GM23338 (cell line): ENCODE measurements at regions not wholly inside any gene's neighbourhood (a gene's known extent, or its start where the extent isn't known, plus 50 kb on each side); places are given as distances from the start of the nearest gene placed in this dataset.

Experiments used
- ATAC-seq: fragments of 200-7000 bp; cut with Tn5 transposase; 3 replicates; pipeline ENCODE4 v1.9.1; 2020
- DNase-seq: peaks from one replicate; pipeline ENCODE4 v3.0.0-alpha.2; 2015; ENCODE audit warnings: low spot score
- H2AFZ ChIP-seq: fragments of 200-600 bp; sonication (generic); 2 replicates; pipeline ENCODE4 v1.8.0; 2016; ENCODE audit warnings: antibody characterized with exemption, mild to moderate bottlenecking, moderate library complexity
- H3F3A ChIP-seq: fragments of 200-600 bp; sonication (generic); replicated peaks from 2 replicates; pipeline ENCODE4 v1.8.0; 2017; ENCODE audit warnings: antibody characterized with exemption, mixed run types, low read depth
- H3K27ac ChIP-seq: fragments of 200-600 bp; sonication (generic); 2 replicates; pipeline ENCODE4 v1.6.1; 2016; ENCODE audit warnings: low read depth
- H3K27me3 ChIP-seq: fragments of 200-600 bp; sonication (generic); 2 replicates; pipeline ENCODE4 v1.8.0; 2016; ENCODE audit warnings: mild to moderate bottlenecking, mixed run types, moderate library complexity; ENCODE audit not compliant: insufficient read depth
- H3K36me3 ChIP-seq: fragments of 200-600 bp; sonication (generic); 2 replicates; pipeline ENCODE4 v1.8.0; 2016; ENCODE audit warnings: mild to moderate bottlenecking; ENCODE audit not compliant: insufficient read depth
- H3K4me1 ChIP-seq: fragments of 200-600 bp; sonication (generic); 2 replicates; pipeline ENCODE4 v1.8.0; 2016; ENCODE audit warnings: mild to moderate bottlenecking, moderate library complexity; ENCODE audit not compliant: insufficient read depth
- H3K4me2 ChIP-seq: fragments of 200-600 bp; sonication (generic); 2 replicates; pipeline ENCODE4 v1.7.1; 2017; ENCODE audit warnings: mixed run types
- H3K4me3 ChIP-seq: fragments of 200-600 bp; sonication (generic); 2 replicates; pipeline ENCODE4 v1.6.1; 2016; ENCODE audit warnings: mixed run types
- H3K79me2 ChIP-seq: fragments of 200-600 bp; sonication (generic); replicated peaks from 2 replicates; pipeline ENCODE4 v1.8.0; 2017; ENCODE audit warnings: mild to moderate bottlenecking; ENCODE audit not compliant: insufficient read depth
- H3K9me2 ChIP-seq: fragments of 200-600 bp; sonication (generic); 2 replicates; pipeline ENCODE4 v1.8.0; 2017; ENCODE audit not compliant: insufficient read depth
- H4K20me1 ChIP-seq: fragments of 200-600 bp; sonication (generic); replicated peaks from 2 replicates; pipeline ENCODE4 v1.8.0; 2017; ENCODE audit warnings: mild to moderate bottlenecking; ENCODE audit not compliant: insufficient read depth
- H3K27ac Mint-ChIP-seq: 2 replicates; pipeline ENCODE4 v1.8.0; 2020; ENCODE audit warnings: inconsistent platforms, mild to moderate bottlenecking, moderate library complexity, mixed read lengths
- H3K27me3 Mint-ChIP-seq: 3 replicates; pipeline ENCODE4 v1.8.0; 2022; ENCODE audit warnings: low read depth, mild to moderate bottlenecking, moderate library complexity, mixed read lengths, inconsistent platforms; ENCODE audit not compliant: insufficient read depth, poor library complexity
- H3K36me3 Mint-ChIP-seq: 3 replicates; pipeline ENCODE4 v1.8.0; 2021; ENCODE audit warnings: low read depth, mild to moderate bottlenecking, inconsistent platforms, moderate library complexity, mixed read lengths
- H3K4me1 Mint-ChIP-seq: 3 replicates; pipeline ENCODE4 v1.8.0; 2020; ENCODE audit warnings: mild to moderate bottlenecking, inconsistent platforms, mixed read lengths
- H3K4me3 Mint-ChIP-seq: 3 replicates; pipeline ENCODE4 v1.8.0; 2021; ENCODE audit warnings: moderate library complexity, mild to moderate bottlenecking, inconsistent platforms, mixed read lengths
- H3K9me3 Mint-ChIP-seq: 3 replicates; pipeline ENCODE4 v1.8.0; 2020; ENCODE audit warnings: moderate library complexity, mild to moderate bottlenecking, inconsistent platforms, mixed read lengths
- EZH2 ChIP-seq: fragments of 200-600 bp; sonication (generic); IDR thresholded peaks from one replicate; pipeline ENCODE4 v1.8.0; 2017; ENCODE audit warnings: antibody characterized with exemption, mild to moderate bottlenecking, low read depth; ENCODE audit not compliant: unreplicated experiment
- JUNB ChIP-seq: IDR thresholded peaks from one replicate; pipeline ENCODE4 v1.6.1; 2016; ENCODE audit warnings: antibody characterized with exemption; ENCODE audit not compliant: unreplicated experiment
- REST ChIP-seq: IDR thresholded peaks from one replicate; pipeline ENCODE4 v1.6.1; 2018; ENCODE audit warnings: antibody characterized with exemption; ENCODE audit not compliant: unreplicated experiment
- ZNF462 ChIP-seq: fragments of 250-450 bp; sonication (Bioruptor Pico); IDR thresholded peaks from 2 replicates; pipeline ENCODE4 v1.5.0; 2020; ENCODE audit warnings: mild to moderate bottlenecking, moderate library complexity

- TF ChIP-seq ZNF462 (CRISPR knock-in tag) = no peak
These were observed 138.4 kb upstream of the NALF2 start (continued) for GRCh38 chrX:69365755-69366154.

GRCh38 chrX:69365349-69365748, 138.8 kb upstream of the NALF2 start:
- no peaks in the 10 kb centered on the region for H3K27me3 ChIP-seq
- H3K4me1 ChIP-seq = no peaks in the 10 kb centered on the region
- no peak overlapping the region for H3K27ac ChIP-seq
- H2AFZ ChIP-seq = no peak overlapping the region
- no peak for DNase-seq
- no peaks in the 10 kb centered on the region for H3K36me3 Mint-ChIP-seq
- no peak overlapping the region for H3K27ac Mint-ChIP-seq
- no peaks in the 10 kb centered on the region; the same call in 2 of the 3 replicates for H3K4me1 Mint-ChIP-seq
- no peaks in the 10 kb centered on the region for H3K36me3 ChIP-seq
- no peaks in the 10 kb centered on the region for H3K79me2 ChIP-seq
- no peaks in the 10 kb centered on the region for H4K20me1 ChIP-seq
- no peak for ATAC-seq
- no peak overlapping the region for H3K4me3 Mint-ChIP-seq
- no peaks in the 10 kb centered on the region for H3K9me2 ChIP-seq
- no peaks in the 10 kb centered on the region for H3F3A ChIP-seq
- no peaks in the 10 kb centered on the region for H3K9me3 Mint-ChIP-seq
- H3K27me3 Mint-ChIP-seq = no peaks in the 10 kb centered on the region
- H3K4me2 ChIP-seq = no peak overlapping the region
- H3K4me3 ChIP-seq = no peak overlapping the region
- TF ChIP-seq REST (no peak), JUNB (no peak), ZNF462 (CRISPR knock-in tag) (no peak), EZH2 (no peak)
